Right lobe of liver (tissue), 4 donors: ENCODE measurements at regions not wholly inside any gene's neighbourhood (a gene's known extent, or its start where the extent isn't known, plus 50 kb on each side); places are given as distances from the start of the nearest gene placed in this dataset.

Source experiments
- CTCF ChIP-seq, 4 donors: fragments of 200-600 bp in 3 of 4; fragments of 450-650 bp in 1 of 4; IDR thresholded peaks; one replicate each; pipeline versions ENCODE4 v1.5.1 to v1.8.0; 2016 to 2022; ENCODE audit warnings: antibody characterized with exemption in 4 of 4, mild to moderate bottlenecking in 2 of 4
- POLR2A ChIP-seq: fragments of 450-650 bp; IDR thresholded peaks from one replicate; pipeline ENCODE4 v1.6.1; 2017; ENCODE audit warnings: antibody characterized with exemption, mild to moderate bottlenecking
- donor health status: DM: no; HTN: no; CAD: no.
- donor health status: DM: no; HTN: no; CAD: no.
- donor health status: DM: no; HTN: yes; CAD: no.

GRCh38 chr9:86589273-86589672 lies 235.1 kb upstream of the TUT7 start:
- TF ChIP-seq CTCF (IDR thresholded peaks at IDR 0.05) (no peak), POLR2A (no peak)
